ENCODE measurements at regions not wholly inside any gene's neighbourhood (a gene's known extent, or its start where the extent isn't known, plus 50 kb on each side); places are given as distances from the start of the nearest gene placed in this dataset.

GRCh38 chr6:119612176-119612891 lies 262.8 kb upstream of the MAN1A1 start:
- DNase-seq (ENCODE audit: low read depth): no peak
- H3K4me3 ChIP-seq (ENCODE audit: low read depth, low read length): no peak overlapping the region
- no peak for TF ChIP-seq CTCF (IDR thresholded peaks at IDR 0.05; ENCODE audit: low read depth, low read length, missing control alignments)

GRCh38 chr6:119610754-119611153 lies 261.2 kb upstream of the MAN1A1 start:
- no peak for TF ChIP-seq CTCF (IDR thresholded peaks at IDR 0.05; ENCODE audit: low read depth, low read length, missing control alignments)
- no peak for DNase-seq (ENCODE audit: low read depth)
- no peak overlapping the region for H3K4me3 ChIP-seq (ENCODE audit: low read depth, low read length)

- TF ChIP-seq CTCF (IDR thresholded peaks at IDR 0.05; ENCODE audit: low read depth, low read length, missing control alignments): no peak
- no peak for DNase-seq (ENCODE audit: low read depth)
- no peak overlapping the region for H3K4me3 ChIP-seq (ENCODE audit: low read depth, low read length)
Measured at GRCh38 chr6:119610265-119610664, 260.7 kb upstream of the MAN1A1 start.

- no peak overlapping the region for H3K4me3 ChIP-seq (ENCODE audit: low read depth, low read length)
- DNase-seq (ENCODE audit: low read depth): no peak
- no peak for TF ChIP-seq CTCF (IDR thresholded peaks at IDR 0.05; ENCODE audit: low read depth, low read length, missing control alignments)
Measured at GRCh38 chr6:119609865-119610264, 260.3 kb upstream of the MAN1A1 start.

- no peak overlapping the region for H3K4me3 ChIP-seq (ENCODE audit: low read depth, low read length)
- no peak for DNase-seq (ENCODE audit: low read depth)
- no peak for TF ChIP-seq CTCF (IDR thresholded peaks at IDR 0.05; ENCODE audit: low read depth, low read length, missing control alignments)
Measured at GRCh38 chr6:119608994-119609393, 259.4 kb upstream of the MAN1A1 start.

- TF ChIP-seq CTCF (IDR thresholded peaks at IDR 0.05; ENCODE audit: low read depth, low read length, missing control alignments): no peak
Measured at GRCh38 chr6:119604124-119604523, 254.6 kb upstream of the MAN1A1 start.

GRCh38 chr6:119603501-119603900 lies 253.9 kb upstream of the MAN1A1 start:
- no peak for TF ChIP-seq CTCF (IDR thresholded peaks at IDR 0.05; ENCODE audit: low read depth, low read length, missing control alignments)
- H3K4me3 ChIP-seq (ENCODE audit: low read depth, low read length): no peak overlapping the region
- DNase-seq (ENCODE audit: low read depth): no peak

More at GRCh38 chr6:119604124-119604523, 254.6 kb upstream of the MAN1A1 start:
- no peak overlapping the region for H3K4me3 ChIP-seq (ENCODE audit: low read depth, low read length)
- no peak for DNase-seq (ENCODE audit: low read depth)
